GDM1 (cell line): ENCODE measurements at regions not wholly inside any gene's neighbourhood (a gene's known extent, or its start where the extent isn't known, plus 50 kb on each side); places are given as distances from the start of the nearest gene placed in this dataset.
A peak's percentile ranks its signal among the peaks of the same experiment; 100 is the strongest.
"Not testable (repeated sequence)": the region's sequence is repeated elsewhere in the genome, so short reads cannot be mapped to it uniquely, and the experiment has no call there.

Experiments used
- DNase-seq: peaks from one replicate; lab custom pipeline; 2025; lab: John Stamatoyannopoulos, UW

GRCh38 chr13:50526661-50527071, 316.8 kb downstream of the DLEU7 start:
- no peak for DNase-seq

- DNase-seq, result no peak
These were observed 316.3 kb downstream of the DLEU7 start for GRCh38 chr13:50527188-50527587.

- peak; percentile 61 for DNase-seq
These were observed 315.6 kb downstream of the DLEU7 start for GRCh38 chr13:50527612-50528509.

GRCh38 chr13:50529154-50529882, 314.2 kb downstream of the DLEU7 start:
- peak; percentile 81 for DNase-seq

- no peak for DNase-seq
These were observed 311.3 kb downstream of the DLEU7 start for GRCh38 chr13:50531917-50532899.

- DNase-seq, result no peak
These were observed 308.4 kb downstream of the DLEU7 start for GRCh38 chr13:50535050-50535449.

GRCh38 chr13:50537029-50537428, 306.5 kb downstream of the DLEU7 start:
- no peak for DNase-seq

- no peak for DNase-seq
These were observed 303.5 kb downstream of the DLEU7 start for GRCh38 chr13:50539791-50540530.

GRCh38 chr13:50543141-50543540, 300.4 kb downstream of the DLEU7 start:
- DNase-seq, result no peak

GRCh38 chr13:50543782-50544181, 299.7 kb downstream of the DLEU7 start:
- no peak for DNase-seq

GRCh38 chr13:50544211-50544610, 299.3 kb downstream of the DLEU7 start:
- no peak for DNase-seq

- not testable (repeated sequence) for DNase-seq
These were observed 296.3 kb downstream of the DLEU7 start for GRCh38 chr13:50547175-50547574.

GRCh38 chr13:50548586-50548985, 294.9 kb downstream of the DLEU7 start:
- no peak for DNase-seq

- DNase-seq, result no peak
These were observed 294.1 kb downstream of the DLEU7 start for GRCh38 chr13:50549221-50549942.

- no peak for DNase-seq
These were observed 293.3 kb downstream of the DLEU7 start for GRCh38 chr13:50550151-50550550.

- no peak for DNase-seq
These were observed 291.0 kb downstream of the DLEU7 start for GRCh38 chr13:50552424-50552966.

GRCh38 chr13:50561739-50562138, 281.8 kb downstream of the DLEU7 start:
- no peak for DNase-seq

GRCh38 chr13:50566646-50567045, 276.8 kb downstream of the DLEU7 start:
- DNase-seq, result no peak

- DNase-seq, result no peak
These were observed 271.4 kb downstream of the DLEU7 start for GRCh38 chr13:50572129-50572528.

GRCh38 chr13:50573066-50573465, 270.4 kb downstream of the DLEU7 start:
- DNase-seq, result no peak
